Aorta (tissue), 5 donors: ENCODE measurements at regions not wholly inside any gene's neighbourhood (a gene's known extent, or its start where the extent isn't known, plus 50 kb on each side); places are given as distances from the start of the nearest gene placed in this dataset.
"Not testable (repeated sequence)": the region's sequence is repeated elsewhere in the genome, so short reads cannot be mapped to it uniquely, and the experiment has no call there.

Source experiments
- ATAC-seq: fragments of 200-7000 bp; cut with Tn5 transposase; one replicate; pipeline ENCODE4 v1.9.1; 2022; ENCODE audit warnings: moderate library complexity; ENCODE audit not compliant: low FRiP score
- DNase-seq, 2 donors: peaks; one replicate each; pipeline ENCODE4 v3.0.0-alpha.2; 2020
- H3K27ac ChIP-seq, 2 donors: one replicate each; pipeline ENCODE4 v1.5.1; 2013; ENCODE audit warnings: low read length in 2 of 2, mild to moderate bottlenecking in 2 of 2, moderate library complexity in 2 of 2, control low read depth in 1 of 2, inconsistent platforms in 1 of 2, low read depth in 1 of 2
- H3K27me3 ChIP-seq, 2 donors: one replicate each; pipeline ENCODE4 v1.6.1; 2013; ENCODE audit warnings: control low read depth in 1 of 2, low read length in 1 of 2, mild to moderate bottlenecking in 1 of 2, moderate library complexity in 1 of 2; ENCODE audit not compliant: insufficient read depth in 2 of 2, control insufficient read depth in 1 of 2
- H3K36me3 ChIP-seq, 2 donors: one replicate each; pipeline ENCODE4 v1.6.1; 2013; ENCODE audit warnings: control low read depth in 1 of 2, low read length in 1 of 2, mild to moderate bottlenecking in 1 of 2; ENCODE audit not compliant: insufficient read depth in 2 of 2, control insufficient read depth in 1 of 2
- H3K4me1 ChIP-seq, 2 donors: one replicate each; pipeline ENCODE4 v1.6.1; 2013; ENCODE audit warnings: low read length in 2 of 2, control low read depth in 1 of 2, mild to moderate bottlenecking in 1 of 2, moderate library complexity in 1 of 2; ENCODE audit not compliant: insufficient read depth in 2 of 2, control insufficient read depth in 1 of 2
- H3K4me3 ChIP-seq, 2 donors: one replicate each; pipeline ENCODE4 v1.5.1; 2013; ENCODE audit warnings: low read length in 2 of 2, control low read depth in 1 of 2, mild to moderate bottlenecking in 1 of 2
- H3K9me3 ChIP-seq: one replicate; pipeline ENCODE4 v1.6.1; 2013; ENCODE audit warnings: mild to moderate bottlenecking, low read length; ENCODE audit not compliant: control insufficient read depth
- WGBS, 2 donors: extraction: QIAGEN DNeasy Blood & Tissue Kit; methylation state at CpG; one replicate each; pipeline ENCODE4 v1.1.7; 2013; 5-methylcytosine and 5-hydroxymethylcytosine counted together
- intact Hi-C, 2 donors: fragments of 100-400 bp; cut with DNase I; formaldehyde crosslinking; loops; one replicate each; pipeline versions ENCODE4 v1.14.2 to v1.15.0; 2022
- donor health status: healthy with polysubstance abuse.
- donor health status: Bipolar disorder and iron deficiency.
- donor health status: DM: no; HTN: no; CAD: no.
- donor health status: DM: no; HTN: no; CAD: no.
- donor health status: DM: yes; HTN: yes; CAD: no.

DNA sequence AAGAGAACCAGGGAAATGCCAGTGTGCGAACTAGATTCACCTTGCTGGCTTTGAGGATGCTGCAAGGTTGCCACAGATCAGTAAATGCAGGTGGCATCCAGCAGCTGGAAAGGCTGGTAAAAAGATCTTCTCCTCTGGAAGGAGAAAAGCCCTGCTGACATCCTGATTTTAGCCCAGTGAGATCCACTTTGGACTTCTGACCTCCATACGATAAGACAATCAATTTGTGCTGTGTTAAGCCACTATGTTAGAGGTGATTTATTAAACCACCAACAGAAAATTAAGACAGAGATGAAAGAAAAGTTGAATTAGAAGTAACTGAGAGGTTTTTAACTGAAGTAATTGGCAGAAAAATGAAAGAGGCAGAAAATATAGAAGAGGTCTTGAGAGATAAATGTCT, 283.8 kb upstream of the CDH12 start:
- Histone ChIP-seq H3K4me1 (no peaks in the 10 kb centered on the region), H3K36me3 (no peaks in the 10 kb centered on the region), H3K9me3 (no peaks in the 10 kb centered on the region), H3K4me3 (no peak overlapping the region), H3K27ac (no peak overlapping the region), H3K27me3 (no peaks in the 10 kb centered on the region)
- 75 to 81% methylated on average over 2 of the region's 2 CpGs for WGBS, 2 donors
- ATAC-seq (no peak), DNase-seq (no peak)
- intact Hi-C loops = no loop called here

DNA sequence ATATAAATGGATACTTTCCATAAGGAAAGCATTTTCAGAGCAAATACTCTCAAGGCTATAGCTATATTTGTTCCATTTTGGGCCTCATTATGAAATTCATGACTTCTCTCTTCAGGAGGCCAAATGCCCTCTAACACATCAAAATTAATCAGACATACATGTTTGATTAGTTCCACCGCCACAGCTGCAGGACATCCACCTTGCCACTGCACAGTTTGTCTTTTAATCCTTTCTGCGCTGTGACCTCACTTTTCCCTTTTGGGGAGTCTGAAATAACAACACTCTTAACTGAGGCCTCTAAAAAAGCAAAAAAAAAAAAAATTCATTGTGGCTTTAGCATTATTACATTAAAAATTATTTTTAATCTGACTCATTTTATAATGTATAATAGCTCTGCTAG, 279.1 kb upstream of the CDH12 start:
- no peaks in the 10 kb centered on the region for H3K9me3 ChIP-seq
- H3K36me3 ChIP-seq = no peaks in the 10 kb centered on the region
- DNase-seq (no peak), ATAC-seq (no peak)
- H3K4me3 ChIP-seq = no peak overlapping the region
- intact Hi-C loops = no loop called here
- 39 to 54% methylated on average over 2 of the region's 2 CpGs for WGBS, 2 donors
- no peak overlapping the region for H3K27ac ChIP-seq
- no peaks in the 10 kb centered on the region for H3K4me1 ChIP-seq
- H3K27me3 ChIP-seq = no peaks in the 10 kb centered on the region

DNA sequence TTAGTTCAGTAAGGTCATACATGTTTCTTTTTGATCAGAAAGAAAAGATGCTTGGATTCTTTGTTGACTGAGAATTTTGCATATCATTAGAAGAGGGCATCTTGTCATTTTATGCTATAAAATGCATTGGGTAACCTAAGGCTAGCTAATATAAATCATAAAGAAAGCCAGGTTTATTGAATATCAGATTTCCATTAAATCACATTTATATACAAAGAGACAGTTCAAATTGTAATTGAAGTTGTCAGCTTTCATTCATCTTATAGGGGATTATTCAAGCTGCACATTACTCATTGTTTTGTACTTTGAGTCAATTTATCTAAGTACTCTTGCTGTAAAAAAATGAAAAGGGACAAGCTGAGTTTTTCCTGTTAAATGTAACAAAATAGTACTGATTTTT, 259.1 kb upstream of the CDH12 start:
- no peaks in the 10 kb centered on the region for H3K4me1 ChIP-seq
- H3K9me3 ChIP-seq = no peaks in the 10 kb centered on the region
- no peaks in the 10 kb centered on the region for H3K27me3 ChIP-seq
- no peaks in the 10 kb centered on the region for H3K36me3 ChIP-seq
- no peak for DNase-seq
- intact Hi-C loops = no loop called here
- no peak overlapping the region for H3K27ac ChIP-seq
- no peak overlapping the region for H3K4me3 ChIP-seq
- no peak for ATAC-seq

DNA sequence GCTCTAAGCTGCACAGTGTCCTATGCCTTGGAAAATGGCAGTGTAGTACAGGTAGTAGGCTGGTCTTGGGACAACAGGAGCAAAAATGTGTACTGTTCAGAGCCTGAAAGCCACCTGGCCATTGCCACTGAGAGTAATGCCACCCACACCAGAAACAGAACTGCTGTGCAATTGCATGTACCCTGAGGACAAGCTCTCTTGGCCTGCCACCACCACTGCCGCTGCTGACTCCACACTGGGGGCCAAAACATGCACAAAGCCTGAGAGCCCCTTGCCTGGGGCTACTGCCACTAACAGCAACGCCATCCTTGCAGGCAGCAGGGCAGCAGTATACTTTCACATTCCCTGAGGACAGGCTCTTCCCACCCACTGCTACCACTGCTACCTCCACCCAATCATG, 251.9 kb upstream of the CDH12 start:
- H3K9me3 ChIP-seq = no peaks in the 10 kb centered on the region
- intact Hi-C loops = no loop called here
- no peak overlapping the region for H3K27ac ChIP-seq
- H3K27me3 ChIP-seq = no peaks in the 10 kb centered on the region
- no peak for ATAC-seq
- WGBS, 2 donors = 88 to 90% methylated on average over 2 of the region's 2 CpGs
- no peaks in the 10 kb centered on the region for H3K4me1 ChIP-seq
- no peak overlapping the region for H3K4me3 ChIP-seq
- no peaks in the 10 kb centered on the region for H3K36me3 ChIP-seq
- DNase-seq = no peak

DNA sequence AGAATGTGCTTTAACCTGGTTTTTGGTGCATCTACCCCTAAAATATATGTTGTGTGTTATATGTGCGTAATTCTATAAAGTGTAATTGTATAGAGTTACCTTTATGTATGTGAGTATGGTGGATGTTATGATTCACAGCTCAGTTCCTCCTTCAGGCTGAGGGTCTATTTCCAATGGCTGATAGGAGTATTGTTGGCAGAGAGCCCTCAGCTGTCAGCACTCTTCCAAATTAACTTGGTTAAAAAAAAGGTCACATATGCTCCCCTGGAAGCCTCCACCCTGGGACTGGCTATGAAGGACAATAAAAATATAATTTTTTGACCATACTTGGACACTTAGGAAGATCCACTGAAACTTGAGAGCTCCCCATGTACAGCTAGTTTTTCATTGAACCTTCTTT, 250.4 kb upstream of the CDH12 start:
- H3K4me1 ChIP-seq = no peaks in the 10 kb centered on the region
- H3K36me3 ChIP-seq = no peaks in the 10 kb centered on the region
- no peaks in the 10 kb centered on the region for H3K9me3 ChIP-seq
- H3K27ac ChIP-seq = no peak overlapping the region
- DNase-seq (no peak), ATAC-seq (no peak)
- no peaks in the 10 kb centered on the region for H3K27me3 ChIP-seq
- intact Hi-C loops = no loop called here
- 91 to 97% methylated on average over 1 of the region's 1 CpG for WGBS, 2 donors
- no peak overlapping the region for H3K4me3 ChIP-seq

DNA sequence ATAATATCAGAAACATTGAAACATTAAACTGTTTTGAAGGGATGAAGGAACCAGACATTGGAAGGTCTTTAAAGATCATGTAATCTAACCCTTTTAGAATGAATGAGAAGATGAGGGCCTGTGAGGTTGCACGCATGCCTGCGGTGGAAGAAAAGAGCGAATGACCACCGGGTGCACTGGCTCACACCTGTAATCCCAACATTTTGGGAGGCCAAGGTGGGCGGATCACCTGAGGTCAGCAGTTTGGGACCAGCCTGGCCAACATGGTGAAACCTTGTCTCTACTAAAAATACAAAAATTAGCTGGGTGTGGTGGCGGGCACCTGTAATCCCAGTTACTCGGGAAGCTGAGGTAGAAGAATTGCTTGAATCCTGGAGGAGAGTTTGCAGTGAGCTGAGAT, 242.3 kb upstream of the CDH12 start:
- H3K27ac ChIP-seq, DNase-seq, H3K4me3 ChIP-seq, ATAC-seq, H3K9me3 ChIP-seq, H3K27me3 ChIP-seq, intact Hi-C loops, H3K36me3 ChIP-seq, H3K4me1 ChIP-seq: not testable (repeated sequence)
- WGBS, 2 donors = 88 to 90% methylated on average over 7 of the region's 7 CpGs

DNA sequence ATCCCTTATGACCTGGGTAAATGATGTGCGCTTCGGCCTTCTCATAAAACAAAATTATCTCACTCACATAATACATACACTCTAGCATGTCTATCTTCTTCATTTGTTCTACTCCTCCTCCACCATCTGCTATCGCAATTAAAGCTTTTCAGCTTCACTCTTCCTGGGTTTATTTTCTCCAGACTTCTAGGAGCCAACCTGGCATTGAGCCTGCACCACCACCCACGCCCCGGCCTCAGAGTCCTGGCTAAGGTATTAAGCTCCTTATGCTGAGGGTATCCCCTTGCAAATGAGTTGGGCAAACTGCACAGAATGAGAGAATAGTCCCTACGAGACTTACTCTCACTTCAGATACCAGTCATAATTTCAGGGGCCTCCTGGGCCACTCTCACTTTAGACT, 236.1 kb upstream of the CDH12 start:
- Histone ChIP-seq H3K9me3 (no peaks in the 10 kb centered on the region), H3K27ac (no peak overlapping the region), H3K27me3 (no peaks in the 10 kb centered on the region), H3K4me3 (no peak overlapping the region), H3K36me3 (no peaks in the 10 kb centered on the region), H3K4me1 (no peaks in the 10 kb centered on the region)
- DNase-seq (no peak), ATAC-seq (no peak)
- 77 to 80% methylated on average over 6 of the region's 6 CpGs for WGBS, 2 donors
- intact Hi-C loops = no loop called here

DNA sequence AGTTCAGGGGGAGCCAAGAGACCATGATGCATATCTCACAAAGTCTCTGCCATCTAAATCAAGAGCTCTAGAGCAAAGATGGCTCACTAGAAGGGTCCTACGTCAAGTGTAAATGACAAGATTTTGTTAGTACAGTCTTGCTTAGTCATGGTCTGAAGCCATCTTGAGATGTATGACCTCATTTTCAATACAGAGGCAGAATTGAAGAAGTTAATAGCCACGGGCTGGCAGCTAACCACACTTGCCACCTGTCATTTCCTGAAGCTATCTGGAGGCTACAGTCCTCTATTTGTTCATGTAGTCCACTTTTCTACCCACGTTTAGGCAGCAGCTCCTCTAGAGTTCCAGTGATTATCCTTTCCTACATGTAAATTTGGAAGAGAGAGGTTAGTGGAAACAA, 231.7 kb upstream of the CDH12 start:
- intact Hi-C loops = no loop called here
- whole genome bisulfite sequencing, 2 donors = 49 to 53% methylated on average over 3 of the region's 3 CpGs
- Histone ChIP-seq H3K4me3 (no peak overlapping the region), H3K4me1 (no peaks in the 10 kb centered on the region), H3K36me3 (no peaks in the 10 kb centered on the region), H3K27ac (no peak overlapping the region), H3K9me3 (no peaks in the 10 kb centered on the region), H3K27me3 (no peaks in the 10 kb centered on the region)
- DNase-seq (no peak), ATAC-seq (no peak)

DNA sequence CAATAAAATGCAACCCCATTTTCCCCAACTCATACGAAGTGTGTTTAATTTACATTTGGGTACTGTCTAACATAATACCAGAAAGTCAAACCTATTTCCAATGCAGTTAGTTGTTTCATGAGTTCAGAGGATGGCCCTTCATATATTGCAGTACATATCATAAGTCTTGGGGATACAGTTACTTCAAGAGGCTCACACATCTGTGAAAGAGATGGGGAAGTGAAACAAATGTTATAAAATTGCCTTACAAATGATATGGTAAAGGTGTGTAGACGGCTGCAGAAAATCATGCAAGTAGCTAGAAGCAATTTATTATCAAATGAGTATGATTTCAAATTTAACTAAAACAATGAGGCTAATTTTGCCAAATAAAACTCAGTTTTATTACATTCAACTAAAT, 219.0 kb upstream of the CDH12 start:
- WGBS, 2 donors = 71% methylated on average over 2 of the region's 2 CpGs
- Histone ChIP-seq H3K4me3 (no peak overlapping the region), H3K4me1 (no peaks in the 10 kb centered on the region), H3K36me3 (no peaks in the 10 kb centered on the region), H3K9me3 (no peaks in the 10 kb centered on the region), H3K27me3 (no peaks in the 10 kb centered on the region), H3K27ac (no peak overlapping the region)
- ATAC-seq = no peak
- DNase-seq = no peak
- intact Hi-C loops = no loop called here

DNA sequence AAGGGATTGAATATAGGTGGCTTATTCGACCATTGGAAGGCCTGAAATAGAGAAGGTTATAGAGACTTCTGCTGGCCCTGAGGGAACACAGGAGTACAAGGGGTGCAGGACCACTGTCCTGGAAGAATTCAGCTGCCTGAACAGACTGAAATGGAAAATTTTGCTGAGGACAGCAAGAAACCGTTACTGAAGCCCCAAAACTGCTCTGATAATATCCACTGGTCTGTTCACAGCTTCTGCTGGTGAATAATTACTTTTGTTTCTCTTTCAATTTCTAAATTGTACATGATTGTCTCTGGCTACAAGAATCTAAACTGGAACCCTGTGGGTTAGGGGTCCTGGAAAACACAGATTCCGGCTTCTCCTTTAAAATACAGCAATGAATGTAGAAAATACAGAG, 218.5 kb upstream of the CDH12 start:
- ATAC-seq (no peak), DNase-seq (no peak)
- H3K27me3 ChIP-seq = no peaks in the 10 kb centered on the region
- H3K36me3 ChIP-seq = no peaks in the 10 kb centered on the region
- H3K27ac ChIP-seq = no peak overlapping the region
- 58 to 60% methylated on average over 3 of the region's 3 CpGs for WGBS, 2 donors
- H3K9me3 ChIP-seq = no peaks in the 10 kb centered on the region
- intact Hi-C loops = no loop called here
- no peak overlapping the region for H3K4me3 ChIP-seq
- H3K4me1 ChIP-seq = no peaks in the 10 kb centered on the region
